SK-N-SH treated with all-trans-retinoic acid at 6 μM for 48 hours (cell line): ENCODE measurements at regions not wholly inside any gene's neighbourhood (a gene's known extent, or its start where the extent isn't known, plus 50 kb on each side); places are given as distances from the start of the nearest gene placed in this dataset.

ENCODE experiments used
- ATAC-seq: fragments of 200-7000 bp; cut with Tn5 transposase; 3 replicates; pipeline ENCODE4 v1.9.1; 2020; ENCODE audit warnings: mild to moderate bottlenecking, moderate library complexity
- ARNTL ChIP-seq: fragments of 450-650 bp; formaldehyde crosslinking; IDR thresholded peaks from 2 replicates; pipeline ENCODE4 v1.5.0; 2020; ENCODE audit warnings: low read depth, mild to moderate bottlenecking, moderate library complexity, borderline replicate concordance
- BACH2 ChIP-seq: fragments of 250-450 bp; sonication (Bioruptor Pico); IDR thresholded peaks from 2 replicates; pipeline ENCODE4 v1.9.0; 2021; ENCODE audit warnings: mild to moderate bottlenecking, borderline replicate concordance
- CSDC2 ChIP-seq: fragments of 250-450 bp; sonication (Bioruptor Pico); IDR thresholded peaks from 2 replicates; pipeline ENCODE4 v1.5.0; 2020; ENCODE audit warnings: mild to moderate bottlenecking, moderate library complexity
- ESRRG ChIP-seq: fragments of 250-450 bp; sonication (Bioruptor Pico); IDR thresholded peaks from 2 replicates; pipeline ENCODE4 v1.6.1; 2021; ENCODE audit warnings: mild to moderate bottlenecking
- GLIS3 ChIP-seq: fragments of 250-450 bp; sonication (Bioruptor Pico); IDR thresholded peaks from 2 replicates; pipeline ENCODE4 v1.5.0; 2020; ENCODE audit warnings: mild to moderate bottlenecking, moderate library complexity
- ISL1 ChIP-seq: fragments of 250-450 bp; sonication (Bioruptor Pico); IDR thresholded peaks from 2 replicates; pipeline ENCODE4 v2.1.2; 2022; ENCODE audit warnings: mild to moderate bottlenecking, moderate library complexity
- OSR1 ChIP-seq: fragments of 250-450 bp; sonication (Bioruptor Pico); IDR thresholded peaks from 2 replicates; pipeline ENCODE4 v1.8.0; 2022; ENCODE audit warnings: moderate library complexity, mild to moderate bottlenecking, inconsistent platforms
- PPARA ChIP-seq: fragments of 250-450 bp; sonication (Bioruptor Pico); IDR thresholded peaks from 2 replicates; pipeline ENCODE4 v1.5.0; 2020; ENCODE audit warnings: mild to moderate bottlenecking, borderline replicate concordance
- RARB ChIP-seq: fragments of 250-450 bp; sonication (Bioruptor Pico); IDR thresholded peaks from 2 replicates; pipeline ENCODE4 v1.8.0; 2021; ENCODE audit warnings: mild to moderate bottlenecking, moderate library complexity
- SNAI2 ChIP-seq: fragments of 250-450 bp; sonication (Bioruptor Pico); IDR thresholded peaks from 2 replicates; pipeline ENCODE4 v1.5.0; 2020; ENCODE audit warnings: mild to moderate bottlenecking, moderate library complexity
- TCF4 ChIP-seq: fragments of 250-450 bp; sonication (Bioruptor Pico); IDR thresholded peaks from 2 replicates; pipeline ENCODE4 v1.8.0; 2021; ENCODE audit warnings: mild to moderate bottlenecking, moderate library complexity, borderline replicate concordance
- TOX ChIP-seq: fragments of 250-450 bp; sonication (Bioruptor Pico); IDR thresholded peaks from 2 replicates; pipeline ENCODE4 v1.8.0; 2021; ENCODE audit warnings: mild to moderate bottlenecking, moderate library complexity, borderline replicate concordance
- ZFP3 ChIP-seq: fragments of 250-450 bp; sonication (Bioruptor Pico); IDR thresholded peaks from 2 replicates; pipeline ENCODE4 v1.5.0; 2020; ENCODE audit warnings: mild to moderate bottlenecking, moderate library complexity
- ZFP30 ChIP-seq: fragments of 450-650 bp; formaldehyde crosslinking; IDR thresholded peaks from 2 replicates; pipeline ENCODE4 v1.5.0; 2022; ENCODE audit warnings: mild to moderate bottlenecking, moderate library complexity
- ZNF565 ChIP-seq: fragments of 450-650 bp; formaldehyde crosslinking; conservative IDR thresholded peaks from 2 replicates; pipeline ENCODE4 v1.5.0; 2020; ENCODE audit warnings: low read depth, mild to moderate bottlenecking, moderate library complexity
- ZNF70 ChIP-seq: fragments of 450-650 bp; formaldehyde crosslinking; IDR thresholded peaks from 2 replicates; pipeline ENCODE4 v1.5.0; 2020; ENCODE audit warnings: mild to moderate bottlenecking, moderate library complexity
- ZNF8 ChIP-seq: fragments of 450-650 bp; formaldehyde crosslinking; IDR thresholded peaks from 2 replicates; pipeline ENCODE4 v1.5.0; 2020; ENCODE audit warnings: mild to moderate bottlenecking, moderate library complexity
- TF ChIP-seq, protein P1 (sequence below): fragments of 250-450 bp; sonication (Bioruptor Pico); IDR thresholded peaks from 2 replicates; pipeline ENCODE4 v1.8.0; 2020; ENCODE audit warnings: mild to moderate bottlenecking, moderate library complexity, borderline replicate concordance
- TF ChIP-seq, protein P2 (sequence below): fragments of 250-450 bp; sonication (Bioruptor Pico); IDR thresholded peaks from 2 replicates; pipeline ENCODE4 v1.8.0; 2021; ENCODE audit warnings: low read depth, mild to moderate bottlenecking, moderate library complexity, borderline replicate concordance
- TF ChIP-seq, protein P3 (sequence below): fragments of 250-450 bp; sonication (Bioruptor Pico); IDR thresholded peaks from 2 replicates; pipeline ENCODE4 v1.5.1; 2020; ENCODE audit warnings: low read depth, mild to moderate bottlenecking, moderate library complexity
- TF ChIP-seq, protein P4 (sequence below): fragments of 250-450 bp; sonication (Bioruptor Pico); IDR thresholded peaks from 2 replicates; pipeline ENCODE4 v1.5.0; 2020; ENCODE audit warnings: mild to moderate bottlenecking, moderate library complexity
- TF ChIP-seq, protein P5 (sequence below): fragments of 250-450 bp; sonication (Bioruptor Pico); IDR thresholded peaks from 2 replicates; pipeline ENCODE4 v1.5.1; 2021; ENCODE audit warnings: mild to moderate bottlenecking, moderate library complexity

DNA sequence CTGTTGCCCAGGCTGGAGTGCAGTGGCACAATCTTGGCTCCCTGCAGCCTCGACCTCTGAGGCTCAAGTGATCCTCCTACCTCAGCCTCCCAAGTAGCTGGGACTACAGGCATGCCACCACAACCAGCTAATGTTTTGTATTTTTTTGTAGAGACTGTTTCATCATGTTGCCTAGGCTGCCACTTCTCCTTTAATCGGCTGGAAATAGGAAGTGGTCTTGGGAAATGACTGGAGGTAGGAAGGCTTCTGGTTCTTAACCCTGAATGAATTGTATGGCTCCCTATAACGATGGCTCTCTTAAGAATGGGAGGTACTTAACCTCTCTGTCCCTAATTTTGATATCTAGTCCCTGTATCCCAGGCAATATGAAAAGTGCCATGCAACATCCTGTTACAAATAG is 113.9 kb upstream of the USP15 start:
- TF ChIP-seq BACH2 (no peak), ZNF8 (CRISPR knock-in tag) (no peak), ZFP3 (CRISPR knock-in tag) (no peak), TCF4 (CRISPR knock-in tag) (no peak), SNAI2 (CRISPR knock-in tag) (no peak), ZNF70 (CRISPR knock-in tag) (no peak), ZNF565 (CRISPR knock-in tag) (no peak), ARNTL (CRISPR knock-in tag) (no peak), ESRRG (CRISPR knock-in tag) (no peak), TOX (no peak), ISL1 (CRISPR knock-in tag) (no peak)
- TF ChIP-seq, protein P1, sequence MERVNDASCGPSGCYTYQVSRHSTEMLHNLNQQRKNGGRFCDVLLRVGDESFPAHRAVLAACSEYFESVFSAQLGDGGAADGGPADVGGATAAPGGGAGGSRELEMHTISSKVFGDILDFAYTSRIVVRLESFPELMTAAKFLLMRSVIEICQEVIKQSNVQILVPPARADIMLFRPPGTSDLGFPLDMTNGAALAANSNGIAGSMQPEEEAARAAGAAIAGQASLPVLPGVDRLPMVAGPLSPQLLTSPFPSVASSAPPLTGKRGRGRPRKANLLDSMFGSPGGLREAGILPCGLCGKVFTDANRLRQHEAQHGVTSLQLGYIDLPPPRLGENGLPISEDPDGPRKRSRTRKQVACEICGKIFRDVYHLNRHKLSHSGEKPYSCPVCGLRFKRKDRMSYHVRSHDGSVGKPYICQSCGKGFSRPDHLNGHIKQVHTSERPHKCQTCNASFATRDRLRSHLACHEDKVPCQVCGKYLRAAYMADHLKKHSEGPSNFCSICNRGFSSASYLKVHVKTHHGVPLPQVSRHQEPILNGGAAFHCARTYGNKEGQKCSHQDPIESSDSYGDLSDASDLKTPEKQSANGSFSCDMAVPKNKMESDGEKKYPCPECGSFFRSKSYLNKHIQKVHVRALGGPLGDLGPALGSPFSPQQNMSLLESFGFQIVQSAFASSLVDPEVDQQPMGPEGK (CRISPR knock-in tag) = no peak
- TF ChIP-seq, protein P2, sequence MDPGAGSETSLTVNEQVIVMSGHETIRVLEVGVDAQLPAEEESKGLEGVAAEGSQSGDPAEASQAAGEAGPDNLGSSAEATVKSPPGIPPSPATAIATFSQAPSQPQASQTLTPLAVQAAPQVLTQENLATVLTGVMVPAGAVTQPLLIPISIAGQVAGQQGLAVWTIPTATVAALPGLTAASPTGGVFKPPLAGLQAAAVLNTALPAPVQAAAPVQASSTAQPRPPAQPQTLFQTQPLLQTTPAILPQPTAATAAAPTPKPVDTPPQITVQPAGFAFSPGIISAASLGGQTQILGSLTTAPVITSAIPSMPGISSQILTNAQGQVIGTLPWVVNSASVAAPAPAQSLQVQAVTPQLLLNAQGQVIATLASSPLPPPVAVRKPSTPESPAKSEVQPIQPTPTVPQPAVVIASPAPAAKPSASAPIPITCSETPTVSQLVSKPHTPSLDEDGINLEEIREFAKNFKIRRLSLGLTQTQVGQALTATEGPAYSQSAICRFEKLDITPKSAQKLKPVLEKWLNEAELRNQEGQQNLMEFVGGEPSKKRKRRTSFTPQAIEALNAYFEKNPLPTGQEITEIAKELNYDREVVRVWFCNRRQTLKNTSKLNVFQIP (CRISPR knock-in tag) = no peak
- no peak for ATAC-seq

DNA sequence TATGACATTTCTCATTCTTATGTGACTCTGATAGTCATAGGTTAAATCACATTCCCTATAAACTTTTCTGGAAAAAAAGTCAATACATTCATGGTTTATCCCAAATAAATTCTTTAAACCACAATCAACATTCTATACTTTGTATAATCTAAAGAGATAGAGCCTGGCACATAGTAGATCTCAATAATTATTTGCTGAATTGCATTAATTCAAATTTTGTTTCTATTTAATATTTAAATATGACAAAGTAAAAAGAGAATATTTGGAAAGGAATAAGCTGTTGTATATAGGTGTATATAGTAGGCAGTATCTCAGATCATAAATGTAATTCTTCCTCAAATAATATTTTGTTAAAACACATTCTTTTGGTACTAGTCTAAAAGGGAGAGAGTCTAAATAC is 102.2 kb upstream of the USP15 start:
- ATAC-seq = no peak
- TF ChIP-seq OSR1 = no peak
- no peak for TF ChIP-seq ZNF8 (CRISPR knock-in tag)
- no peak for TF ChIP-seq RARB (CRISPR knock-in tag)
- TF ChIP-seq CSDC2 (CRISPR knock-in tag) = no peak
- TF ChIP-seq, protein P3, sequence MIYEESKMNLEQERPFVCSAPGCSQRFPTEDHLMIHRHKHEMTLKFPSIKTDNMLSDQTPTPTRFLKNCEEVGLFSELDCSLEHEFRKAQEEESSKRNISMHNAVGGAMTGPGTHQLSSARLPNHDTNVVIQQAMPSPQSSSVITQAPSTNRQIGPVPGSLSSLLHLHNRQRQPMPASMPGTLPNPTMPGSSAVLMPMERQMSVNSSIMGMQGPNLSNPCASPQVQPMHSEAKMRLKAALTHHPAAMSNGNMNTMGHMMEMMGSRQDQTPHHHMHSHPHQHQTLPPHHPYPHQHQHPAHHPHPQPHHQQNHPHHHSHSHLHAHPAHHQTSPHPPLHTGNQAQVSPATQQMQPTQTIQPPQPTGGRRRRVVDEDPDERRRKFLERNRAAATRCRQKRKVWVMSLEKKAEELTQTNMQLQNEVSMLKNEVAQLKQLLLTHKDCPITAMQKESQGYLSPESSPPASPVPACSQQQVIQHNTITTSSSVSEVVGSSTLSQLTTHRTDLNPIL (CRISPR knock-in tag) = no peak
- no peak for TF ChIP-seq ZNF565 (CRISPR knock-in tag)
- TF ChIP-seq, protein P4, sequence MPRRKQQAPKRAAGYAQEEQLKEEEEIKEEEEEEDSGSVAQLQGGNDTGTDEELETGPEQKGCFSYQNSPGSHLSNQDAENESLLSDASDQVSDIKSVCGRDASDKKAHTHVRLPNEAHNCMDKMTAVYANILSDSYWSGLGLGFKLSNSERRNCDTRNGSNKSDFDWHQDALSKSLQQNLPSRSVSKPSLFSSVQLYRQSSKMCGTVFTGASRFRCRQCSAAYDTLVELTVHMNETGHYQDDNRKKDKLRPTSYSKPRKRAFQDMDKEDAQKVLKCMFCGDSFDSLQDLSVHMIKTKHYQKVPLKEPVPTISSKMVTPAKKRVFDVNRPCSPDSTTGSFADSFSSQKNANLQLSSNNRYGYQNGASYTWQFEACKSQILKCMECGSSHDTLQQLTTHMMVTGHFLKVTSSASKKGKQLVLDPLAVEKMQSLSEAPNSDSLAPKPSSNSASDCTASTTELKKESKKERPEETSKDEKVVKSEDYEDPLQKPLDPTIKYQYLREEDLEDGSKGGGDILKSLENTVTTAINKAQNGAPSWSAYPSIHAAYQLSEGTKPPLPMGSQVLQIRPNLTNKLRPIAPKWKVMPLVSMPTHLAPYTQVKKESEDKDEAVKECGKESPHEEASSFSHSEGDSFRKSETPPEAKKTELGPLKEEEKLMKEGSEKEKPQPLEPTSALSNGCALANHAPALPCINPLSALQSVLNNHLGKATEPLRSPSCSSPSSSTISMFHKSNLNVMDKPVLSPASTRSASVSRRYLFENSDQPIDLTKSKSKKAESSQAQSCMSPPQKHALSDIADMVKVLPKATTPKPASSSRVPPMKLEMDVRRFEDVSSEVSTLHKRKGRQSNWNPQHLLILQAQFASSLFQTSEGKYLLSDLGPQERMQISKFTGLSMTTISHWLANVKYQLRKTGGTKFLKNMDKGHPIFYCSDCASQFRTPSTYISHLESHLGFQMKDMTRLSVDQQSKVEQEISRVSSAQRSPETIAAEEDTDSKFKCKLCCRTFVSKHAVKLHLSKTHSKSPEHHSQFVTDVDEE (CRISPR knock-in tag) = no peak
- no peak for TF ChIP-seq ZFP30
- no peak for TF ChIP-seq TOX
- TF ChIP-seq, protein P5, sequence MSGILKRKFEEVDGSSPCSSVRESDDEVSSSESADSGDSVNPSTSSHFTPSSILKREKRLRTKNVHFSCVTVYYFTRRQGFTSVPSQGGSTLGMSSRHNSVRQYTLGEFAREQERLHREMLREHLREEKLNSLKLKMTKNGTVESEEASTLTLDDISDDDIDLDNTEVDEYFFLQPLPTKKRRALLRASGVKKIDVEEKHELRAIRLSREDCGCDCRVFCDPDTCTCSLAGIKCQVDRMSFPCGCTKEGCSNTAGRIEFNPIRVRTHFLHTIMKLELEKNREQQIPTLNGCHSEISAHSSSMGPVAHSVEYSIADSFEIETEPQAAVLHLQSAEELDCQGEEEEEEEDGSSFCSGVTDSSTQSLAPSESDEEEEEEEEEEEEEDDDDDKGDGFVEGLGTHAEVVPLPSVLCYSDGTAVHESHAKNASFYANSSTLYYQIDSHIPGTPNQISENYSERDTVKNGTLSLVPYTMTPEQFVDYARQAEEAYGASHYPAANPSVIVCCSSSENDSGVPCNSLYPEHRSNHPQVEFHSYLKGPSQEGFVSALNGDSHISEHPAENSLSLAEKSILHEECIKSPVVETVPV (CRISPR knock-in tag) = no peak
- no peak for TF ChIP-seq PPARA
- TF ChIP-seq GLIS3 (CRISPR knock-in tag) = no peak
- no peak for TF ChIP-seq SNAI2 (CRISPR knock-in tag)

DNA sequence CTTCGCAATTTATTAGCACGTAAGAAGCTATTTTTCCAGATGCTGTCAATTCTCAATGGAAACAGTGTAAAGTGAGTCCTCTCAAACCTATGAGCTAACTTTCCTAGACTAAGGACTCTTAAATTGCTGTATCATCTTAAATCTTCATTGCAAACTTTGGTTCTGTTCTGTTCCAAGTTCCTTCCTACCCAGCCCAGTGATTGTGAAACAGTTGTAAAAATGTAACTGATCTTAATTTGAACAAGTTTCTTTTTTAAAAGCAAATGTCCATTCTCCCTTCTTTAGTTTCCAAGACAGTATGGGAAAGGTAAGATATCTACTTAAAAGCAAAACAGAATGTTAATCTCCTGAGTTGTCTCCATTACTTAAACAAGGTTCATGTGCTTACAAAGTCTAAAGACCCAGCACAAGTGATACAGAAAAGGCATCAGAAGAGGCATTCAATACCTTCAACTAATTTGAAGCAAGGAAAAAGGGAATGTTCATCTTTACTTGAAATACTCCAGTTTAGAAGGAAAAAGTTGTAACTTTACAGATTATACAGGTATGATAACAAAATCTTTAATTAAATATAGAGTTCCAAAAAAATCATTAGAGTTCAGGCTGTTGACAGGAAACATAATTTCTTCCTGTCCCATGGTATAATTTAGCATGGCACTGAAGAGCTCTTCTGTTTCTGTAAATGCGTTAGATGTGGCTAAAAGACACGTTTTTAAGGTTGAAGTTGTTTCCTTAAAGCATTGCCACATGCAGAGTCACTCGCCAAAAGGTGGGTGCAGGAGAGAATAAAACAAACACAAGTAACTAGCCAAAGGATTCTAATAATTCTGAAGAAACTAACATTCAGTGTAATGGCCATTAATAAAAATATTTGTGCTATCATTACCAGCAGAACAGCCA is 101.5 kb upstream of the USP15 start:
- ATAC-seq = no peak
- TF ChIP-seq, protein P4 (CRISPR knock-in tag) = no peak
- TF ChIP-seq RARB (CRISPR knock-in tag) = no peak
- TF ChIP-seq ISL1 (CRISPR knock-in tag) = no peak
- TF ChIP-seq TOX = no peak
- TF ChIP-seq, protein P5 (CRISPR knock-in tag) = no peak
- TF ChIP-seq OSR1 = no peak
- TF ChIP-seq GLIS3 (CRISPR knock-in tag) = no peak
- TF ChIP-seq, protein P3 (CRISPR knock-in tag) = no peak
